ENCODE measurements at regions not wholly inside any gene's neighbourhood (a gene's known extent, or its start where the extent isn't known, plus 50 kb on each side); places are given as distances from the start of the nearest gene placed in this dataset.

DNA sequence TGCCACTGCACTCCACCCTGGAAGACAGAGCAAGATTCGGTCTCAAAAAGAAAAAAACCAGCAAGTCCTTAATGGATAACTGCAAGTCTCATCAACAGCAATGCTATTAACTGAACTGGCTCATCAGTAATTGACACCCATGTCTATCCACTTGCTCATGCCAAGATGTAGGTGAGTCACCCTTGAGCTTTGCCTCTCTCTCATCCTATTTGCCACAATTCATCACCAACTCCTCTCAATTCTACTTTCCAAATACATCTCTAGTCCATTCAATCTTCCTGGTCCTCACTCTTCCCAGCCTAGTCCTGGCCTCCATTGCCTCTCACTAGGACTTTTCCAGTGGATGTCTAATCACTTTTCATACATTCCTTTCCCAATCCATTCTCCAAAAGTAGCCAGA lies 103.7 kb upstream of the PRMT6 start:
- 69 to 83% methylated on average over 1 of the region's 1 CpG for WGBS, 2 donors
- TF ChIP-seq EP300 (IDR thresholded peaks at IDR 0.05): no peak
- TF ChIP-seq, protein P1, sequence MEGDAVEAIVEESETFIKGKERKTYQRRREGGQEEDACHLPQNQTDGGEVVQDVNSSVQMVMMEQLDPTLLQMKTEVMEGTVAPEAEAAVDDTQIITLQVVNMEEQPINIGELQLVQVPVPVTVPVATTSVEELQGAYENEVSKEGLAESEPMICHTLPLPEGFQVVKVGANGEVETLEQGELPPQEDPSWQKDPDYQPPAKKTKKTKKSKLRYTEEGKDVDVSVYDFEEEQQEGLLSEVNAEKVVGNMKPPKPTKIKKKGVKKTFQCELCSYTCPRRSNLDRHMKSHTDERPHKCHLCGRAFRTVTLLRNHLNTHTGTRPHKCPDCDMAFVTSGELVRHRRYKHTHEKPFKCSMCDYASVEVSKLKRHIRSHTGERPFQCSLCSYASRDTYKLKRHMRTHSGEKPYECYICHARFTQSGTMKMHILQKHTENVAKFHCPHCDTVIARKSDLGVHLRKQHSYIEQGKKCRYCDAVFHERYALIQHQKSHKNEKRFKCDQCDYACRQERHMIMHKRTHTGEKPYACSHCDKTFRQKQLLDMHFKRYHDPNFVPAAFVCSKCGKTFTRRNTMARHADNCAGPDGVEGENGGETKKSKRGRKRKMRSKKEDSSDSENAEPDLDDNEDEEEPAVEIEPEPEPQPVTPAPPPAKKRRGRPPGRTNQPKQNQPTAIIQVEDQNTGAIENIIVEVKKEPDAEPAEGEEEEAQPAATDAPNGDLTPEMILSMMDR (IDR thresholded peaks at IDR 0.05): no peak
- no peak for TF ChIP-seq POLR2A (IDR thresholded peaks at IDR 0.05)
- no peak for TF ChIP-seq POLR2AphosphoS5 (IDR thresholded peaks at IDR 0.05)

GRCh38 chr1:106954661-106955229 lies 101.7 kb upstream of the PRMT6 start:
- DNase-seq (no peak), ATAC-seq (ENCODE audit: low FRiP score in 2 of 2) (peak in 1 of 2 donors; percentile 50)
- Histone ChIP-seq H3K4me1 (no peaks in the 10 kb centered on the region), H3K4me3 (no peak overlapping the region), H3K36me3 (no peaks in the 10 kb centered on the region), H3K27me3 (no peaks in the 10 kb centered on the region), H3K27ac (no peak overlapping the region), H3K9me3 (no peaks in the 10 kb centered on the region)
- TF ChIP-seq POLR2A (IDR thresholded peaks at IDR 0.05): no peak
- TF ChIP-seq EP300 (IDR thresholded peaks at IDR 0.05): no peak
- TF ChIP-seq, protein P1 (IDR thresholded peaks at IDR 0.05): no peak
- TF ChIP-seq POLR2AphosphoS5 (IDR thresholded peaks at IDR 0.05): no peak

More for the DNA sequence above, 103.7 kb upstream of the PRMT6 start:
- no peaks in the 10 kb centered on the region for H3K4me1 ChIP-seq
- H3K36me3 ChIP-seq: no peaks in the 10 kb centered on the region
- no peak for DNase-seq
- H3K27ac ChIP-seq: no peak overlapping the region
- peak in 1 of 2 donors; percentile 41 for ATAC-seq (ENCODE audit: low FRiP score in 2 of 2)
- no peaks in the 10 kb centered on the region for H3K27me3 ChIP-seq
- H3K9me3 ChIP-seq: no peaks in the 10 kb centered on the region
- no peak overlapping the region for H3K4me3 ChIP-seq

DNA sequence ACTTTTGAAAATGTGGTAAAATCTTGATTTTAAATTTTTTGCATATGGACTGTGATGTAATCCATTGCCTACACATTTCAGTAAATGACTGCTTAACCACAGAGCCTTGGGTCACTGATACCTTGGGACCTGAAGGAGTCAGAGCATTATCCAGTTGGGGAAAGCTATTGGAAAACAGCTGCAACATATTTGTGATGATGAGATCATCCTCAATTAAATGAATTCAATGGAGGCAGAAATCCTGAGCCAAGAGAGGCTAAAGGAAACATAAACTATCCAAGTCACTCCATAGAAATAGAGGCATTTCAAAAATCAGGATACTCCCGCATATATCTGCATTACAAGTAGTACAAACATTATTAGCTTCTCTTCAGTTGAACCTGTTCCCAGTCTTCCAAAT lies 99.8 kb upstream of the PRMT6 start:
- H3K27me3 ChIP-seq: no peaks in the 10 kb centered on the region
- H3K4me1 ChIP-seq: no peaks in the 10 kb centered on the region
- no peak for DNase-seq
- TF ChIP-seq POLR2AphosphoS5 (IDR thresholded peaks at IDR 0.05) (no peak), EP300 (IDR thresholded peaks at IDR 0.05) (no peak)
- WGBS, 2 donors: 79 to 97% methylated on average over 1 of the region's 1 CpG
- H3K4me3 ChIP-seq: no peak overlapping the region
- no peak overlapping the region for H3K27ac ChIP-seq
- no peaks in the 10 kb centered on the region for H3K36me3 ChIP-seq
- H3K9me3 ChIP-seq: no peaks in the 10 kb centered on the region
- ATAC-seq (ENCODE audit: low FRiP score in 2 of 2): no peak

DNA sequence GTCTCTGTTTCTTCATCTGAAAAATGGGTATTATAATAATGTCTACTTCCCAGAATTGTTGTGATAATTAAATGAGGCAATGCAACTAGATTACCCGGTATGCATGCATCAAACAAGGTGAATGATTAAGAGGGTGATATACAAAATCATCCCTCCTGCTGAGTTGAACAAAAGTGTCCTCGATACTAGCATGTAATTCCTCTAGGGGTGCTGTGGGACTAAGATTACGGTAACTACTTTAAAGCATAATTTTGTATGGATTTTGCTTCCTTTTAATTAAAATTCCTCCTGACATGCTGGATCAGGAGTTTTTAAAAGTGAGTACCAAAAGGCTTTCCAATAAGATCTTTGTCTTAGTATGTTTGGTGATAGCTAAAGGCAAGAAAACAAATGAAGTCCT lies 98.7 kb upstream of the PRMT6 start:
- no peak overlapping the region for H3K4me3 ChIP-seq
- H3K27ac ChIP-seq: no peak overlapping the region
- no peaks in the 10 kb centered on the region for H3K9me3 ChIP-seq
- TF ChIP-seq, protein P1 (IDR thresholded peaks at IDR 0.05): no peak
- no peak for TF ChIP-seq POLR2A (IDR thresholded peaks at IDR 0.05)
- no peak for TF ChIP-seq EP300 (IDR thresholded peaks at IDR 0.05)
- no peak for TF ChIP-seq POLR2AphosphoS5 (IDR thresholded peaks at IDR 0.05)
- H3K4me1 ChIP-seq: no peaks in the 10 kb centered on the region
- DNase-seq (no peak), ATAC-seq (ENCODE audit: low FRiP score in 2 of 2) (no peak)
- no peaks in the 10 kb centered on the region for H3K27me3 ChIP-seq
- H3K36me3 ChIP-seq: no peaks in the 10 kb centered on the region
- 63 to 73% methylated on average over 3 of the region's 3 CpGs for WGBS, 2 donors

DNA sequence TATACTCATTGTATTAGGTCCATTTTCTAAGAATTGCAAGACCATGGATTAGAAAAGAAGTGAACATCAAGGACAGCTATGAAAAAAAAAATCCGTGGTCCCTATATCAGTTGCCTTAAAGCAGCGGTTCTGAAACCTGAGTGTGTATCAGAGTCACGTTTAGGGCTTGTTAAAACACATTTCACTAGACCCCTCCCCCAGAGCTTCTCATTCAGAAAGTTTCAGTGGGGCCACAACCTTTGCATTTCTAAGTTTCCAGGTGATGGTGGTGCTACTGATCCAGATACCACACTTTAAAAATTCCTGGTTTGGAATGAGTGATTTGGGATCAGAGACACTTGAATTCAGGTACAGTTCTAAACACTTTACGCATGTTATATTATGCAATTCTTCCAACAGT lies 96.1 kb upstream of the PRMT6 start:
- no peak overlapping the region for H3K27ac ChIP-seq
- 44 to 72% methylated on average over 4 of the region's 4 CpGs for WGBS, 2 donors
- no peaks in the 10 kb centered on the region for H3K36me3 ChIP-seq
- DNase-seq (no peak), ATAC-seq (ENCODE audit: low FRiP score in 2 of 2) (no peak)
- H3K4me3 ChIP-seq: no peak overlapping the region
- TF ChIP-seq POLR2AphosphoS5 (IDR thresholded peaks at IDR 0.05) (no peak), EP300 (IDR thresholded peaks at IDR 0.05) (no peak), POLR2A (IDR thresholded peaks at IDR 0.05) (no peak)
- TF ChIP-seq, protein P1 (IDR thresholded peaks at IDR 0.05): no peak
- H3K9me3 ChIP-seq: no peaks in the 10 kb centered on the region
- H3K27me3 ChIP-seq: no peaks in the 10 kb centered on the region
- no peaks in the 10 kb centered on the region for H3K4me1 ChIP-seq
